ENCODE measurements at regions not wholly inside any gene's neighbourhood (a gene's known extent, or its start where the extent isn't known, plus 50 kb on each side); places are given as distances from the start of the nearest gene placed in this dataset.

DNA sequence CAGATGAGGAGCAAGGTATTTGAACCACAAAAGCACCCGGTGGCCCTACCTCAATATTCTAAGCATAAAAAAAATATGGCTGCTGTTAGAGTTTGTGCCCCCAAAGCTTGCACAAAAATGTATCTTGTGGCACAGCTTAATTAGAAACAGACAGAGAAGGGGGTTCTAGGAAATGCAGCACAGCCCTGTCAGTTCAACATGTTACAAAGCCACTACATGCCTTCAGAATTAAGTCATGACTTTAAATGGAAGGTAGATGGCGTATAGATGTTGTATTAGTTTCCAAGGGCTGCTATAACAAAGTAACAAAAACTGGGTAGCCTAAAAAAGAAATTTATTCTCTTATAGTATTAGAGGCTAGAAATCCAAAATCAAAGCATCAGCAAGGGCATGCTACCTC is 703.8 kb downstream of the DIAPH3 start:
- TF ChIP-seq, protein P1, sequence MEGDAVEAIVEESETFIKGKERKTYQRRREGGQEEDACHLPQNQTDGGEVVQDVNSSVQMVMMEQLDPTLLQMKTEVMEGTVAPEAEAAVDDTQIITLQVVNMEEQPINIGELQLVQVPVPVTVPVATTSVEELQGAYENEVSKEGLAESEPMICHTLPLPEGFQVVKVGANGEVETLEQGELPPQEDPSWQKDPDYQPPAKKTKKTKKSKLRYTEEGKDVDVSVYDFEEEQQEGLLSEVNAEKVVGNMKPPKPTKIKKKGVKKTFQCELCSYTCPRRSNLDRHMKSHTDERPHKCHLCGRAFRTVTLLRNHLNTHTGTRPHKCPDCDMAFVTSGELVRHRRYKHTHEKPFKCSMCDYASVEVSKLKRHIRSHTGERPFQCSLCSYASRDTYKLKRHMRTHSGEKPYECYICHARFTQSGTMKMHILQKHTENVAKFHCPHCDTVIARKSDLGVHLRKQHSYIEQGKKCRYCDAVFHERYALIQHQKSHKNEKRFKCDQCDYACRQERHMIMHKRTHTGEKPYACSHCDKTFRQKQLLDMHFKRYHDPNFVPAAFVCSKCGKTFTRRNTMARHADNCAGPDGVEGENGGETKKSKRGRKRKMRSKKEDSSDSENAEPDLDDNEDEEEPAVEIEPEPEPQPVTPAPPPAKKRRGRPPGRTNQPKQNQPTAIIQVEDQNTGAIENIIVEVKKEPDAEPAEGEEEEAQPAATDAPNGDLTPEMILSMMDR (IDR thresholded peaks at IDR 0.05): no peak
- TF ChIP-seq POLR2A (IDR thresholded peaks at IDR 0.05): no peak
